ENCODE measurements at regions not wholly inside any gene's neighbourhood (a gene's known extent, or its start where the extent isn't known, plus 50 kb on each side); places are given as distances from the start of the nearest gene placed in this dataset.

DNA sequence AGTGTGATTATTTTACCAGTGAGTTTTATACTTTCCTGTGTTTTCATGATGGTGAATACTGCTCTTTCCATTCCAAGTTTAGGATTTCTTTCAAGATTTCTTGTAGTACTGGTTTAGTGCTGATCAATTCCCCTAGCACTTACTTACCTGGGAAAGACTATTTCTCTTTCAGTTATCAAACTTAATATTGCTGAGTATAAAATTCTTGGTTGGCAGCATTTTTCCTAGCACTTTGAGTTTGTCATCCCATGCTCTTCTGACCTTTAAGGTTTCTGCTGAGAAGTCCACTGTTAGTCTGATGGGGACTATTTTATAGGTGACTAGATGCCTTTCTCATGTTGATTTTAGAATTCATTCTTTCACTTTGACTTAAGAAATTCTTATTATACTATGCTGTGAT is 842.8 kb upstream of the CITED2 start:
- no peak for TF ChIP-seq EP300 (conservative IDR thresholded peaks at IDR 0.05; ENCODE audit: poor library complexity, severe bottlenecking)
- no peak for TF ChIP-seq CTCF (IDR thresholded peaks at IDR 0.05; ENCODE audit: poor library complexity, severe bottlenecking)

All from neural cell (in vitro differentiated cells).